SKM-1 (cell line): ENCODE measurements at regions not wholly inside any gene's neighbourhood (a gene's known extent, or its start where the extent isn't known, plus 50 kb on each side); places are given as distances from the start of the nearest gene placed in this dataset.
"Not testable (repeated sequence)": the region's sequence is repeated elsewhere in the genome, so short reads cannot be mapped to it uniquely, and the experiment has no call there.

ENCODE experiments used
- DNase-seq: peaks from one replicate; lab custom pipeline; 2025; ENCODE audit not compliant: unreplicated experiment; lab: John Stamatoyannopoulos, UW

GRCh38 chr5:67989456-67989855 is 226.1 kb upstream of the PIK3R1 start:
- DNase-seq = no peak

- DNase-seq = no peak
These were observed 228.8 kb upstream of the PIK3R1 start for GRCh38 chr5:67986761-67987160.

GRCh38 chr5:67985686-67986387 is 229.7 kb upstream of the PIK3R1 start:
- no peak for DNase-seq

- no peak for DNase-seq
These were observed 231.0 kb upstream of the PIK3R1 start for GRCh38 chr5:67984546-67984945.

- no peak for DNase-seq
These were observed 232.1 kb upstream of the PIK3R1 start for GRCh38 chr5:67983251-67984110.

GRCh38 chr5:67982160-67982559 is 233.4 kb upstream of the PIK3R1 start:
- not testable (repeated sequence) for DNase-seq

GRCh38 chr5:67978171-67978570 is 237.4 kb upstream of the PIK3R1 start:
- no peak for DNase-seq

GRCh38 chr5:67976891-67977601 is 238.5 kb upstream of the PIK3R1 start:
- DNase-seq = no peak

GRCh38 chr5:67976181-67976580 is 239.4 kb upstream of the PIK3R1 start:
- no peak for DNase-seq

- no peak for DNase-seq
These were observed 241.1 kb upstream of the PIK3R1 start for GRCh38 chr5:67974471-67974870.

GRCh38 chr5:67974054-67974453 is 241.5 kb upstream of the PIK3R1 start:
- no peak for DNase-seq

GRCh38 chr5:67971971-67972821 is 243.4 kb upstream of the PIK3R1 start:
- DNase-seq = no peak

GRCh38 chr5:67971223-67971830 is 244.2 kb upstream of the PIK3R1 start:
- DNase-seq = no peak

GRCh38 chr5:67969631-67970030 is 245.9 kb upstream of the PIK3R1 start:
- DNase-seq = no peak

- DNase-seq = no peak
These were observed 246.4 kb upstream of the PIK3R1 start for GRCh38 chr5:67969176-67969575.

GRCh38 chr5:67966712-67967111 is 248.8 kb upstream of the PIK3R1 start:
- no peak for DNase-seq

- DNase-seq = no peak
These were observed 250.9 kb upstream of the PIK3R1 start for GRCh38 chr5:67964619-67965018.

GRCh38 chr5:67963789-67964519 is 251.6 kb upstream of the PIK3R1 start:
- no peak for DNase-seq

GRCh38 chr5:67960939-67961338 is 254.6 kb upstream of the PIK3R1 start:
- no peak for DNase-seq

- no peak for DNase-seq
These were observed 258.2 kb upstream of the PIK3R1 start for GRCh38 chr5:67957374-67957773.
